H1 (cell line): ENCODE measurements at regions not wholly inside any gene's neighbourhood (a gene's known extent, or its start where the extent isn't known, plus 50 kb on each side); places are given as distances from the start of the nearest gene placed in this dataset.

ENCODE experiments used
- CTCF ChIA-PET: fragments of 300-600 bp; sonication (Branson Sonifier 250); formaldehyde crosslinking; loops from one replicate; lab custom pipeline; 2021; ENCODE audit not compliant: partially characterized antibody; lab: Charles Lee
- POLR2A ChIA-PET: fragments of 300-600 bp; sonication (Branson Sonifier 250); formaldehyde crosslinking; loops from one replicate; lab custom pipeline; 2021; ENCODE audit warnings: inconsistent platforms; ENCODE audit not compliant: partially characterized antibody; lab: Charles Lee
- DNase-seq, 2 experiments: peaks; one replicate each; pipeline versions ENCODE4 v3.0.0 to v3.0.0-alpha.2; 2010 to 2022; ENCODE audit warnings: low spot score in 2 of 2, low read depth in 1 of 2, mixed read lengths in 1 of 2
- FAIRE-seq: peaks from 2 replicates; lab custom pipeline; 2011; peaks lifted over from hg19 to GRCh38; lab: Jason Lieb, UNC
- H2AFZ ChIP-seq: 2 replicates; pipeline ENCODE4 v1.8.1; 2012; ENCODE audit warnings: low read length, inconsistent platforms
- H2AK5ac ChIP-seq: 2 replicates; pipeline ENCODE4 v1.6.1; 2013; ENCODE audit warnings: low read depth, low read length
- H2BK120ac ChIP-seq: replicated peaks from 2 replicates; pipeline ENCODE3; 2013; ENCODE audit warnings: low read depth, low read length, inconsistent platforms
- H2BK12ac ChIP-seq: 2 replicates; pipeline ENCODE4 v1.6.1; 2013; ENCODE audit warnings: low read depth, low read length
- H2BK15ac ChIP-seq: 2 replicates; pipeline ENCODE4 v1.6.1; 2013; ENCODE audit warnings: low read length
- H2BK20ac ChIP-seq: 2 replicates; pipeline ENCODE4 v1.6.1; 2013; ENCODE audit warnings: low read length
- H2BK5ac ChIP-seq: 2 replicates; pipeline ENCODE4 v1.6.1; 2013; ENCODE audit warnings: low read depth, low read length
- H3K14ac ChIP-seq: 2 replicates; pipeline ENCODE4 v1.6.1; 2013; ENCODE audit warnings: inconsistent platforms; ENCODE audit not compliant: insufficient read length
- H3K18ac ChIP-seq: 2 replicates; pipeline ENCODE4 v1.6.1; 2013; ENCODE audit warnings: low read length; ENCODE audit errors: extremely low read depth
- H3K23ac ChIP-seq: 2 replicates; pipeline ENCODE4 v1.6.1; 2013; ENCODE audit warnings: inconsistent platforms; ENCODE audit not compliant: insufficient read length
- H3K23me2 ChIP-seq: 2 replicates; pipeline ENCODE4 v1.6.1; 2013; ENCODE audit warnings: low read depth, low read length
- H3K27ac ChIP-seq: 2 replicates; pipeline ENCODE4 v1.6.1; 2011; ENCODE audit warnings: low read depth, low read length, inconsistent platforms
- H3K27me3 ChIP-seq, 4 experiments: replicated peaks in 1 of 4; 1 replicate in 1 of 4; 2 replicates in 3 of 4; pipeline versions ENCODE4 v1.6.1 to v1.8.1; 2011 to 2013; ENCODE audit warnings: low read length in 3 of 4, mild to moderate bottlenecking in 3 of 4, inconsistent platforms in 2 of 4, mixed read lengths in 2 of 4, moderate library complexity in 1 of 4; ENCODE audit not compliant: control insufficient read depth in 3 of 4, insufficient read depth in 3 of 4; ENCODE audit errors: extremely low read depth in 1 of 4
- H3K36me3 ChIP-seq, 4 experiments: 2 replicates each; pipeline versions ENCODE4 v1.6.1 to v1.8.1; 2011 to 2013; ENCODE audit warnings: mild to moderate bottlenecking in 4 of 4, low read length in 3 of 4, moderate library complexity in 2 of 4, control low read depth in 1 of 4, inconsistent platforms in 1 of 4; ENCODE audit not compliant: insufficient read depth in 4 of 4, control insufficient read depth in 2 of 4
- H3K4ac ChIP-seq: replicated peaks from 2 replicates; pipeline ENCODE3; 2013; ENCODE audit warnings: low read length, low read depth, mixed read lengths, inconsistent platforms; ENCODE audit not compliant: insufficient read length
- H3K4me1 ChIP-seq, 4 experiments: replicated peaks in 1 of 4; 1 replicate in 1 of 4; 2 replicates in 3 of 4; pipeline versions ENCODE4 v1.6.1 to v1.8.1; 2011 to 2013; ENCODE audit warnings: low read length in 3 of 4, inconsistent platforms in 2 of 4, mixed read lengths in 1 of 4; ENCODE audit not compliant: insufficient read depth in 4 of 4, control insufficient read depth in 3 of 4
- H3K4me2 ChIP-seq, 2 experiments: 2 replicates each; pipeline versions ENCODE4 v1.6.1 to v1.8.1; 2011 to 2013; ENCODE audit warnings: low read depth in 2 of 2, low read length in 2 of 2, control low read depth in 1 of 2, inconsistent platforms in 1 of 2, mild to moderate bottlenecking in 1 of 2; ENCODE audit not compliant: insufficient read depth in 1 of 2
- H3K4me3 ChIP-seq, 4 experiments: fragments of 200-600, 300-600 bp in 1 of 4; sonication (generic), shearing (Covaris generic), sonication (Bioruptor Twin) in 1 of 4; 2 replicates each; pipeline versions ENCODE4 v1.5.1 to v1.8.1; 2011 to 2016; ENCODE audit warnings: low read length in 4 of 4, low read depth in 3 of 4, control low read depth in 2 of 4, inconsistent platforms in 2 of 4, mild to moderate bottlenecking in 2 of 4, mixed read lengths in 1 of 4, moderate library complexity in 1 of 4; ENCODE audit not compliant: insufficient read depth in 2 of 4; ENCODE audit errors: extremely low read depth in 1 of 4
- H3K56ac ChIP-seq: replicated peaks from 2 replicates; pipeline ENCODE3; 2013; ENCODE audit warnings: low read depth, mild to moderate bottlenecking, mixed read lengths, low read length, inconsistent platforms; ENCODE audit not compliant: insufficient read length
- H3K79me1 ChIP-seq: 2 replicates; pipeline ENCODE4 v1.6.1; 2013; ENCODE audit warnings: low read depth, low read length, control low read depth
- H3K79me2 ChIP-seq, 2 experiments: 2 replicates each; pipeline versions ENCODE4 v1.6.1 to v1.8.1; 2012 to 2013; ENCODE audit warnings: low read length in 2 of 2, mild to moderate bottlenecking in 2 of 2, inconsistent platforms in 1 of 2; ENCODE audit not compliant: insufficient read depth in 2 of 2, control insufficient read depth in 1 of 2
- H3K9ac ChIP-seq, 4 experiments: replicated peaks in 1 of 4; 1 replicate in 1 of 4; 2 replicates in 3 of 4; pipeline versions ENCODE4 v1.6.1 to v1.8.1; 2011 to 2013; ENCODE audit warnings: low read depth in 3 of 4, low read length in 3 of 4, control low read depth in 2 of 4, mild to moderate bottlenecking in 2 of 4, moderate library complexity in 2 of 4, inconsistent platforms in 1 of 4; ENCODE audit errors: extremely low read depth in 1 of 4
- H3K9me3 ChIP-seq, 2 experiments: 2 replicates each; pipeline versions ENCODE4 v1.6.1 to v1.8.1; 2012 to 2013; ENCODE audit warnings: mild to moderate bottlenecking in 2 of 2, moderate library complexity in 2 of 2, control low read depth in 1 of 2, inconsistent platforms in 1 of 2, low read depth in 1 of 2, low read length in 1 of 2, mixed read lengths in 1 of 2; ENCODE audit not compliant: insufficient read depth in 2 of 2
- H4K20me1 ChIP-seq, 2 experiments: replicated peaks in 1 of 2; 2 replicates each; pipeline versions ENCODE3 to v1.8.1; 2011 to 2013; ENCODE audit warnings: inconsistent platforms in 2 of 2, low read length in 2 of 2, mild to moderate bottlenecking in 1 of 2; ENCODE audit not compliant: insufficient read depth in 2 of 2, control insufficient read depth in 1 of 2
- H4K5ac ChIP-seq: 2 replicates; pipeline ENCODE4 v1.6.1; 2013; ENCODE audit warnings: low read length, low read depth, mixed read lengths, inconsistent platforms; ENCODE audit not compliant: insufficient read length
- H4K8ac ChIP-seq: 2 replicates; pipeline ENCODE4 v1.8.0; 2013; ENCODE audit warnings: mild to moderate bottlenecking, moderate library complexity, low read length, inconsistent platforms; ENCODE audit not compliant: insufficient read depth; ENCODE audit errors: extremely low read depth
- H4K91ac ChIP-seq: replicated peaks from 2 replicates; pipeline ENCODE3; 2013; ENCODE audit warnings: low read length, mixed read lengths, inconsistent platforms; ENCODE audit not compliant: insufficient read length
- FOSL1 ChIP-seq: IDR thresholded peaks from 2 replicates; pipeline ENCODE4 v1.6.1; 2011; ENCODE audit warnings: mild to moderate bottlenecking, low read depth, low read length, moderate library complexity; ENCODE audit not compliant: insufficient read depth
- GABPA ChIP-seq: IDR thresholded peaks from 2 replicates; pipeline ENCODE4 v1.6.1; 2011; ENCODE audit warnings: mild to moderate bottlenecking, low read length, moderate library complexity, borderline replicate concordance; ENCODE audit not compliant: insufficient read depth
- NRF1 ChIP-seq: IDR thresholded peaks from 2 replicates; pipeline ENCODE4 v1.6.1; 2011; ENCODE audit warnings: mild to moderate bottlenecking, low read depth, low read length, improper control_type of control experiment
- PHF8 ChIP-seq: fragments of 200-600 bp; sonication (generic); conservative IDR thresholded peaks from 2 replicates; pipeline ENCODE4 v1.7.1; 2012; ENCODE audit warnings: low read depth, mild to moderate bottlenecking, inconsistent platforms, low read length, moderate library complexity
- POU5F1 ChIP-seq: IDR thresholded peaks from 2 replicates; pipeline ENCODE4 v1.6.1; 2011; ENCODE audit warnings: low read depth, mild to moderate bottlenecking, low read length, moderate library complexity
- SP2 ChIP-seq: IDR thresholded peaks from 2 replicates; pipeline ENCODE4 v1.6.1; 2012; ENCODE audit warnings: mild to moderate bottlenecking, low read length, inconsistent platforms
- WGBS, 2 experiments: shearing (Covaris generic) in 1 of 2; methylation state at CpG; one replicate each; pipeline versions ENCODE4 v1.1.6 to v1.1.7; 2013 to 2015; ENCODE audit warnings: low lambda C conversion rate in 2 of 2, mixed read lengths in 2 of 2, inconsistent platforms in 1 of 2, low coverage in 1 of 2, missing lambda C conversion rate in 1 of 2; ENCODE audit not compliant: insufficient replicate concordance in 2 of 2, insufficient coverage in 1 of 2, insufficient read length in 1 of 2; ENCODE audit errors: extremely low coverage in 1 of 2, missing lambda C conversion rate in 1 of 2; 5-methylcytosine and 5-hydroxymethylcytosine counted together

- CTCF ChIA-PET: interaction anchor here (0.8 to 1.2 kb wide), 2 partner anchors 10 to 36 kb away, joined by 3 to 4 read pairs; no protein-coding TSS in a partner anchor
Measured at GRCh38 chrX:21176921-21177571, 197.2 kb upstream of the CNKSR2 start.

More at GRCh38 chrX:21176921-21177571, 197.2 kb upstream of the CNKSR2 start:
- Histone ChIP-seq H4K8ac (no peak overlapping the region), H3K4me2 (no peak overlapping the region), H3K4ac (no peak overlapping the region), H3K27me3 (no peaks in the 10 kb centered on the region), H3K9me3 (no peaks in the 10 kb centered on the region), H3K4me3 (no peak overlapping the region), H3K36me3 (no peaks in the 10 kb centered on the region), H3K23ac (no peak overlapping the region), H4K20me1 (no peaks in the 10 kb centered on the region), H2AFZ (no peak overlapping the region), H3K56ac (no peak overlapping the region), H4K91ac (no peak overlapping the region), H2BK120ac (no peak overlapping the region), H2BK15ac (no peak overlapping the region), H3K79me1 (no peaks in the 10 kb centered on the region), H2BK12ac (no peak overlapping the region), H2BK20ac (no peak overlapping the region)
- POLR2A ChIA-PET: no interaction called here
- FAIRE-seq: peak; percentile 28
- WGBS, 2 experiments: 95% methylated on average over 4 of the region's 5 CpGs; no CpG with 5 or more reads in 1 of the 2 experiments
- TF ChIP-seq PHF8 (no peak), POU5F1 (no peak), SP2 (no peak), GABPA (no peak), NRF1 (no peak), FOSL1 (no peak)
- TF ChIP-seq, all 59 proteins: peak for 0
- no peak overlapping the region for H4K5ac ChIP-seq
- no peak overlapping the region for H2BK5ac ChIP-seq
- H3K79me2 ChIP-seq: no peaks in the 10 kb centered on the region
- no peak overlapping the region for H3K9ac ChIP-seq
- H3K27ac ChIP-seq: no peak overlapping the region
- H3K4me1 ChIP-seq: peaks cover 0 to 3% (median 0%) of the 10 kb centered on the region in 4 experiments; a peak in 1 of 7 replicates
- no peak overlapping the region for H3K18ac ChIP-seq
- no peak overlapping the region for H3K14ac ChIP-seq
- H2AK5ac ChIP-seq: no peak overlapping the region
- no peaks in the 10 kb centered on the region for H3K23me2 ChIP-seq
- no peak for DNase-seq
